Adipocyte (in vitro differentiated cells): ENCODE measurements at regions not wholly inside any gene's neighbourhood (a gene's known extent, or its start where the extent isn't known, plus 50 kb on each side); places are given as distances from the start of the nearest gene placed in this dataset.

Experiments
- DNase-seq: peaks from one replicate; pipeline ENCODE4 v3.0.0-alpha.2; 2015; ENCODE audit warnings: low read depth
- H3K27me3 ChIP-seq: replicated peaks from 2 replicates; pipeline ENCODE4 v1.7.0; 2013; ENCODE audit warnings: mild to moderate bottlenecking, low read length, moderate library complexity; ENCODE audit not compliant: control insufficient read depth, insufficient read depth
- H3K36me3 ChIP-seq: 2 replicates; pipeline ENCODE4 v1.7.0; 2013; ENCODE audit warnings: low read length, mild to moderate bottlenecking, moderate library complexity; ENCODE audit not compliant: control insufficient read depth, insufficient read depth, severe bottlenecking
- H3K4me1 ChIP-seq: 2 replicates; pipeline ENCODE4 v1.7.0; 2013; ENCODE audit warnings: mild to moderate bottlenecking, low read length, moderate library complexity; ENCODE audit not compliant: control insufficient read depth, insufficient read depth
- H3K4me3 ChIP-seq: 2 replicates; pipeline ENCODE4 v1.7.0; 2013; ENCODE audit warnings: mild to moderate bottlenecking, low read length, moderate library complexity
- H3K9ac ChIP-seq: 2 replicates; pipeline ENCODE4 v1.7.0; 2013; ENCODE audit warnings: mild to moderate bottlenecking, low read length, moderate library complexity
- H3K9me3 ChIP-seq: 2 replicates; pipeline ENCODE4 v1.7.0; 2013; ENCODE audit warnings: mild to moderate bottlenecking, low read length, moderate library complexity; ENCODE audit not compliant: control insufficient read depth

DNA sequence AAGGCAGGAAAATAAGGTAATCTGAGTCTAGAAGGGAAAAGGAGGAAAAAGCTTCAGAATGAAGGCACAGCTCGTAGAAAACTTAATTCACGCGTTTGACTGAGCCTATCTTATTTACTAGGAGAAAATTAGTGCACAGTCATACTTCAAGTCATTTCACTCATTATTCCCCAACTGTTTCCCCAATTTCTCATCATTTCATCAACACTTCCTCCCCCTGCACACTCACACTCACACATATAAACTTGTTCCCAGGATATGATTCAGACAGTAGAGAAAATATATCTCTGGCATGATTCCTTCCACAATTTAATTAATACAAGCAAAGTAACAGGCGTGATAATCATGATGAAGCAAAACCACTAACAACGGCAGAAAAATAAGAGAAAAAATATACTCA is 94.5 kb upstream of the F13A1 start:
- Histone ChIP-seq H3K36me3 (no peaks in the 10 kb centered on the region), H3K27me3 (no peaks in the 10 kb centered on the region), H3K9me3 (no peaks in the 10 kb centered on the region), H3K4me3 (no peak overlapping the region), H3K9ac (no peak overlapping the region), H3K4me1 (peaks cover 4% of the 10 kb centered on the region)
- DNase-seq, result no peak

DNA sequence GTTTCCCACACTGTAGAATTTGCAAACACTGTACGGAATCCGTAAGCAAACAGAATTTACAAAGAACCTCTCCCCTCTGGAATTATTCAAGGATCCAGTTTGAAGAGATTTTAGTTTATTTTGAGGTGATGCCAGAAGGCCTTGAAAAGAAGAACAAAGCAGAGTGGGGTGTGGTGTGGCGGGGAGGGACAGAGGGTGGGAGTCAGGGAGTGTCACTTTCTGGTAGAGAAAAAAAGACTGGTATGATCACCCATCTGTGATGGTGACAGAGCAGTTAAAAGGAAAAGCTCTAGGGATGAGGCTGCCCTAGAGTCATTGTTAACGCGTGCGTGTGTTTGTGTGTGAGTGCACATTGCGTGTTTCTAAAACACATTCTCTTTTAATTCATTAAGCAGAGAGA is 97.0 kb upstream of the F13A1 start:
- Histone ChIP-seq H3K4me1 (no peaks in the 10 kb centered on the region), H3K36me3 (no peaks in the 10 kb centered on the region), H3K27me3 (no peaks in the 10 kb centered on the region), H3K4me3 (no peak overlapping the region), H3K9ac (no peak overlapping the region), H3K9me3 (no peaks in the 10 kb centered on the region)
- no peak for DNase-seq

DNA sequence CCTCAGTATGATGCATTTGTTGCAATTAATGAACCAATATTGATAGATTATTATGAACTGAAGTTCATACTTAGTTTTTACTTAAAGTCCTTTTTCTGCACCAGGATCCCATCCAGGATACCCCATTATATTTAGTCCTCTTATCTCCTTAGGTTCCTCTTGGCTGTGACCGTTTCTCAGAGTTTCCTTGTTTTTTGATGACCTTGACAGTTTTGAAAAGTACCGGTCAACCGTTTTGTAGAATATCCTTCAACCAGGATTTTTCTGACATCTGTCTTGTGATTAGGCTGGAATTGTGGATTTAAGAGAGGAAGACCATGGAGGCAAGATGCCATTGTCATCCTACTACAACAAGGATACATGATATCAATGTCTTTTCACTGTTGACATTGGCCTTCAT is 98.0 kb upstream of the F13A1 start:
- Histone ChIP-seq H3K4me1 (no peaks in the 10 kb centered on the region), H3K4me3 (no peak overlapping the region), H3K9ac (no peak overlapping the region), H3K27me3 (no peaks in the 10 kb centered on the region), H3K9me3 (no peaks in the 10 kb centered on the region), H3K36me3 (no peaks in the 10 kb centered on the region)
- DNase-seq, result no peak

DNA sequence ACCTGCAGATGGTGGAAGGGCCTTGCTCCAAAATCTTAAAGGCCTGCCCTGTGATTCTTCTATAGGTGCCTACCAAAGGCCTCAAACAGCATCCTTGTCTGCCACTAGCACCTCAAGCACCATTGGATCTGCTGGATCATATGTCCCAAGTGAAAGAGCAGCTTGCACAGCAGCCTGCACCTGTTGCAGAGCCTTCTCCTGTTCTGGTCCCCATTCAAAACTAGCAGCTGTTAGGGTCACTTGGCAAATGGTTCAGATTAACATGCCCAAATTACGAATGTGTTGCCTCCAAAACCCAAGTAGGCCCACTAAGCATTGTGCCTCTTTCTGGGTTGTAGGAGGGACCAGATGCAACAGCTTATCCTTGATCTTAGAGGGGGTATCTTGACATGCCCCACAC is 99.6 kb upstream of the F13A1 start:
- Histone ChIP-seq H3K27me3 (no peaks in the 10 kb centered on the region), H3K4me3 (no peak overlapping the region)
- DNase-seq, result no peak

DNA sequence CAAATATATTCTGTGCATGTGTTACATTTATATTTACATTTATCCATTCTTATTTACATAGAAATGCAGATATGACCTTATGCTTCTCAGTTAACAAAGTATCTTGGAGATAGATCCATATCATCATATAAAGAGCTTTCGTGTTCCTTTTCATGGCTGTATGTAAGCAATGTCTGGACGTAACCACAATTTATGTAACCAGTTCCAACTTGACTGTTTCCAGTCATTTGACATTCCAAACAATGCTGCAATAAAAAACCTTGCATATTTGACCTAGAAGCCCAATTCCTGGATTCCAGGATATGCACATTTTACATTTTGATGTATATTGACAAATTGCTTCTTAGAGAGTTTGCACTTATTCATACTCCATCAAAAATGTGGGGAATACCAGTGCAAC is 113.7 kb upstream of the F13A1 start:
- no peak overlapping the region for H3K9ac ChIP-seq
- no peaks in the 10 kb centered on the region for H3K9me3 ChIP-seq
- peaks cover 15% of the 10 kb centered on the region for H3K4me1 ChIP-seq
- no peak overlapping the region for H3K4me3 ChIP-seq
- DNase-seq, result no peak
- no peaks in the 10 kb centered on the region for H3K36me3 ChIP-seq
- H3K27me3 ChIP-seq, result no peaks in the 10 kb centered on the region

More for the DNA sequence above, 99.6 kb upstream of the F13A1 start:
- Histone ChIP-seq H3K9ac (no peak overlapping the region), H3K9me3 (peaks cover 8% of the 10 kb centered on the region), H3K4me1 (no peaks in the 10 kb centered on the region), H3K36me3 (no peaks in the 10 kb centered on the region)

DNA sequence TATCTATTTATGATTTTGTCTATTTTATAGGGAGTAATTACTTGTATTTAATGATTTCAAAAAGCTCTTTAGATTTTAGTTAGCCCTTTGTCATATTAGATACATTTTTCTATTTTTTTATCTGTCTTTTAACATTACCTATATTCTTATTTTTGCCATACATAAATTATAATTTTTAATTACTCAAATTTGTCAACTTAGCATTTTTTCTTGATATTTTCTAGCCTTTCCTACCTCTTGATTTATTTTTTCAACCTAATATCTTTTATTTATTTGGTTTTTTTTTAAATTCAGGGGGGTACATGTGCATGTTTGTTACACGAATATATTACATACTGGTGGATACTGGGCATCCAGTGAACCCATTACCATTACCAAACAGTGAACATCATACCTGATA is 114.3 kb upstream of the F13A1 start:
- Histone ChIP-seq H3K36me3 (no peaks in the 10 kb centered on the region), H3K4me1 (peaks cover 20% of the 10 kb centered on the region), H3K27me3 (no peaks in the 10 kb centered on the region), H3K4me3 (no peak overlapping the region), H3K9me3 (no peaks in the 10 kb centered on the region), H3K9ac (no peak overlapping the region)
- DNase-seq, result no peak

DNA sequence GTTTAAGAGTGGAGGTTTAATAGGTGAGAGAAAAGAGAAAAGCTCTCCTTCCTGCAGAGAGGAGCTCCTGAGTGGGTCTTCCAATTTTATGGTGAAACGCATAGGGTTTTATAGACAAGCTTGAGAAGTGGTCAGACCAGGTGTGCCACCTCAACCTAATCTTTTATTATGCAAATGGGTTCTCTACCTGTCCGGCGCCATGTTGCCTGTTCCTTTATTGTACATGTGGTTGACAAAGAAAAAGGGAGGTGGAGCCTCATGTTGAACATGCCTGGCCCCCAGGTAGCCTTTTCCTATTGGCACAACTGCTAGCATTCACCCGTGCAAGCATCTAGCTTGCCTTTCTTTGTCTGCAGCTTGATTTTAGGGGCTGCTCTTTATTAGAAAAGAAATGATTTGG is 115.9 kb upstream of the F13A1 start:
- no peak overlapping the region for H3K9ac ChIP-seq
- no peaks in the 10 kb centered on the region for H3K27me3 ChIP-seq
- no peaks in the 10 kb centered on the region for H3K9me3 ChIP-seq
- no peak overlapping the region for H3K4me3 ChIP-seq
- H3K36me3 ChIP-seq, result no peaks in the 10 kb centered on the region
- peaks cover 21% of the 10 kb centered on the region for H3K4me1 ChIP-seq
- no peak for DNase-seq

DNA sequence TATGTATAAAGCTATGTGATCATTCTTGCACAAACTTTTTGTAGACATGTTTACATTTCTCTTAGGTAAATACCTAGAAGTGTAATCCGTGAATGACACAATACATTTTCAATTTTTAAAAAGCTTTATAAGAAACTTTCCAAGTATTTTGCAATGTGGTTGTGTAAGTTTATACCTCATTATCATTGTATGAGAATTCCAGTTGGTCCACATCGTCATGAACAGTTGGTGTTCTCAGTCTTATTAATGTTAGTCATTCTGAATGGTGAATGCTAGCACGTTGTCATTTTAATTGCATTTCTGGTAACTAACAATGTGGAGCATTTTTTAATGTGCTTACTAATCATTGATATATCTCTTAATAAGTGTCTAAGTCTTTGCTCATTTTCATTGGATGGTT is 116.5 kb upstream of the F13A1 start:
- Histone ChIP-seq H3K4me3 (no peak overlapping the region), H3K27me3 (no peaks in the 10 kb centered on the region), H3K9ac (no peak overlapping the region), H3K36me3 (no peaks in the 10 kb centered on the region), H3K4me1 (peaks cover 21% of the 10 kb centered on the region), H3K9me3 (no peaks in the 10 kb centered on the region)
- DNase-seq, result no peak

DNA sequence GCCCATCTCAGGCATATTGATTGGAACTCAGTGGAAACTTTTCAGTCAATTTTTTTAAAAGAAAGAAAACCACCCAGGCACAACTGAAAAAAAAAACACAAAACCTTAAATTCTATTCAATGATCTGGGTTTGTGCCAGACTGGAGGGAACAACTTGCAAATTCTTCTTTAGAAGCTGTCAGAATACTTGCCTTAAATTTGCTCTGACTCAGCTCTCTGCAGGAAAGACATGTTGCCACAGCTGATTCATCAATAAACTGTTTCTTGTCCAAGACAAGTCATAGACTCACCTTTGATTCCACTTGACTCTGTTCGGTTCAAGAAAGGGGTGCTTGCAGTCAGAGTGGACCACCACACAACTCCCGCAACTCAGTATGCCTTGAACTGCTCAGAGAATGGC is 117.8 kb upstream of the F13A1 start:
- Histone ChIP-seq H3K9ac (no peak overlapping the region), H3K9me3 (no peaks in the 10 kb centered on the region), H3K36me3 (no peaks in the 10 kb centered on the region), H3K27me3 (no peaks in the 10 kb centered on the region), H3K4me1 (peaks cover 21% of the 10 kb centered on the region), H3K4me3 (no peak overlapping the region)
- DNase-seq, result no peak

- H3K9me3 ChIP-seq, result no peaks in the 10 kb centered on the region
- H3K4me1 ChIP-seq, result peaks cover 21% of the 10 kb centered on the region
- H3K36me3 ChIP-seq, result no peaks in the 10 kb centered on the region
- no peaks in the 10 kb centered on the region for H3K27me3 ChIP-seq
- H3K4me3 ChIP-seq, result no peak overlapping the region
- DNase-seq, result no peak
- no peak overlapping the region for H3K9ac ChIP-seq
Observed at GRCh38 chr6:6439778-6440177, 119.3 kb upstream of the F13A1 start.

DNA sequence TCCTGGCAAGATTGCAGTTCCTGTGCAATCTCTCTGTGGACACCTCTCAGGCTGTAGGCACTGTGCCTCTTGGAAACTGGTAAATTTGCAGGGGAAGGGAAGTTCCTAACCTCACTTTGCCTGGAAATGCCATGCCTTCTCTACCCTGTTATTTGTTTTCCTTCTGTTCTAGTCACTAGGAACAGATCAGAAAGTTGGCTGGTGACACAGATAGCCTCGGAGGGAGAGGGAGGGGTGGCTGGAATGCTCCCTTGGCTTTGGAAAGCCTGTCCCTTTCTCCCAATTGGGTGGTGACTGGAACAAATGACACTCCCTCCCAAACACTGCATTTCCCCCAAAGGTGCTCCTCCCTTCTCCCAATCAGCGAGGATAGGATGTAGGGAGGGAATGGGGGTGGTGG is 131.5 kb upstream of the F13A1 start:
- H3K9ac ChIP-seq, result no peak overlapping the region
- H3K9me3 ChIP-seq, result no peaks in the 10 kb centered on the region
- no peak overlapping the region for H3K4me3 ChIP-seq
- peaks cover 29% of the 10 kb centered on the region for H3K4me1 ChIP-seq
- no peaks in the 10 kb centered on the region for H3K36me3 ChIP-seq
- no peaks in the 10 kb centered on the region for H3K27me3 ChIP-seq
- no peak for DNase-seq

- Histone ChIP-seq H3K9ac (no peak overlapping the region), H3K27me3 (no peaks in the 10 kb centered on the region), H3K4me1 (peaks cover 30% of the 10 kb centered on the region), H3K9me3 (no peaks in the 10 kb centered on the region), H3K36me3 (no peaks in the 10 kb centered on the region), H3K4me3 (no peak overlapping the region)
- no peak for DNase-seq
Observed at GRCh38 chr6:6453186-6453585, 132.7 kb upstream of the F13A1 start.
